Body of pancreas (tissue), 4 donors: ENCODE measurements at regions not wholly inside any gene's neighbourhood (a gene's known extent, or its start where the extent isn't known, plus 50 kb on each side); places are given as distances from the start of the nearest gene placed in this dataset.

Experiments used
- CTCF ChIP-seq, 7 experiments: fragments of 450-650 bp in 4 of 7; fragments of 200-600 bp in 3 of 7; sonication (generic) in 3 of 7; IDR thresholded peaks; one replicate each; pipeline ENCODE4 v1.5.1; 2016 to 2019; ENCODE audit warnings: antibody characterized with exemption in 7 of 7
- POLR2A ChIP-seq, 3 donors: fragments of 450-650 bp; IDR thresholded peaks; one replicate each; pipeline ENCODE4 v1.6.1; 2016; ENCODE audit warnings: antibody characterized with exemption in 3 of 3, mild to moderate bottlenecking in 2 of 3

DNA sequence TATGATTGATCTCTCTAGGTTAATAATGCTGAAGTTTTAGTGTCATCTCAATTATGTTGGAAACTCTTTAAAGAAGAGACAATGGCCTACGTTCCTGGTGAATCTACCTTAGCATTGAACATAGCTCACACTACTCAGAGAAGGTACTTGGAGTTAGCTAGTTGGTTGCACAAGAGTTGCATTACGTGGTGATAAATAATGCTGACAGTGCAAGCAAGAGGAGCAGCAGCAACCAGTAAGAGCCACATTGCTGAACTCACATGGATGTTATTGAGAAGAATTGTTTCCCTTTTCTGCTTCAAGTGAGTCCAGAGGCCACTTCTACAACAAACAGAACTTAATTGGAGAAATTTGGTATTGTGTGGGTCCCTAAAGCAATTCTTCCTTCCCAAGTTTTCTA lies 737.1 kb downstream of the TDRD15 start:
- no peak for TF ChIP-seq CTCF (IDR thresholded peaks at IDR 0.05)
- TF ChIP-seq POLR2A (IDR thresholded peaks at IDR 0.05): no peak
